Left lobe of liver (tissue), 2 donors: ENCODE measurements at regions not wholly inside any gene's neighbourhood (a gene's known extent, or its start where the extent isn't known, plus 50 kb on each side); places are given as distances from the start of the nearest gene placed in this dataset.

Source experiments
- ATAC-seq: fragments of 200-7000 bp; cut with Tn5 transposase; one replicate; pipeline ENCODE4 v1.9.1; 2020; ENCODE audit warnings: mild to moderate bottlenecking, moderate library complexity
- DNase-seq: peaks from one replicate; pipeline ENCODE4 v3.0.0-alpha.2; 2020; ENCODE audit warnings: low spot score
- donor health status: DM: no; HTN: no; CAD: no; lungs with moderate emphysema.
- donor health status: DM: no; HTN: yes; CAD: no.

GRCh38 chr13:99911965-99912566, 59.5 kb downstream of the ZIC5 start:
- ATAC-seq (no peak), DNase-seq (no peak)

GRCh38 chr13:99911069-99911964, 60.2 kb downstream of the ZIC5 start:
- ATAC-seq (no peak), DNase-seq (no peak)

GRCh38 chr13:99909836-99910619, 61.5 kb downstream of the ZIC5 start:
- DNase-seq (peak; percentile 89), ATAC-seq (peak; percentile 70)

- ATAC-seq, result peak; percentile 62
- DNase-seq, result no peak
Observed at GRCh38 chr13:99909097-99909835, 62.3 kb downstream of the ZIC5 start.

GRCh38 chr13:99908140-99908803, 63.3 kb downstream of the ZIC5 start:
- DNase-seq (peak; percentile 84), ATAC-seq (peak; percentile 86)

GRCh38 chr13:99907627-99908026, 63.9 kb downstream of the ZIC5 start:
- peak; percentile 28 for ATAC-seq
- no peak for DNase-seq

- ATAC-seq (no peak), DNase-seq (no peak)
Observed at GRCh38 chr13:99907038-99907437, 64.5 kb downstream of the ZIC5 start.

GRCh38 chr13:99905814-99906213, 65.8 kb downstream of the ZIC5 start:
- ATAC-seq (no peak), DNase-seq (no peak)

GRCh38 chr13:99905224-99905623, 66.3 kb downstream of the ZIC5 start:
- DNase-seq (no peak), ATAC-seq (no peak)

- DNase-seq (no peak), ATAC-seq (no peak)
Observed at GRCh38 chr13:99903140-99903539, 68.4 kb downstream of the ZIC5 start.

- DNase-seq, result no peak
- ATAC-seq, result no peak
Observed at GRCh38 chr13:99902657-99903056, 68.9 kb downstream of the ZIC5 start.

GRCh38 chr13:99900960-99901359, 70.6 kb downstream of the ZIC5 start:
- ATAC-seq (peak; percentile 12), DNase-seq (no peak)

GRCh38 chr13:99898421-99898820, 73.1 kb downstream of the ZIC5 start:
- ATAC-seq (no peak), DNase-seq (no peak)

- ATAC-seq, result no peak
- DNase-seq, result no peak
Observed at GRCh38 chr13:99897076-99897440, 74.5 kb downstream of the ZIC5 start.

GRCh38 chr13:99896369-99897075, 75.0 kb downstream of the ZIC5 start:
- no peak for ATAC-seq
- DNase-seq, result no peak

GRCh38 chr13:99895444-99896368, 75.9 kb downstream of the ZIC5 start:
- DNase-seq (no peak), ATAC-seq (peak; percentile 43)

GRCh38 chr13:99894840-99895443, 76.6 kb downstream of the ZIC5 start:
- ATAC-seq (peak; percentile 57), DNase-seq (no peak)

- DNase-seq (no peak), ATAC-seq (no peak)
Observed at GRCh38 chr13:99894105-99894839, 77.3 kb downstream of the ZIC5 start.
